SK-N-SH (cell line): ENCODE measurements at regions not wholly inside any gene's neighbourhood (a gene's known extent, or its start where the extent isn't known, plus 50 kb on each side); places are given as distances from the start of the nearest gene placed in this dataset.
"Not testable (repeated sequence)": the region's sequence is repeated elsewhere in the genome, so short reads cannot be mapped to it uniquely, and the experiment has no call there.

Experiments used
- CTCF ChIA-PET: fragments of 300-600, 350-600 bp; formaldehyde crosslinking; extraction: SDS; loops from one replicate; lab custom pipeline; 2021; lab: Yijun Ruan, JAX
- POLR2A ChIA-PET: fragments of 350-600 bp; sonication (Branson Sonifier 250); formaldehyde crosslinking; extraction: SDS; loops from one replicate; lab custom pipeline; 2020; ENCODE audit warnings: antibody characterized with exemption, inconsistent platforms; lab: Yijun Ruan, JAX
- DNase-seq: peaks from one replicate; pipeline ENCODE4 v3.0.0; 2012
- H2AFZ ChIP-seq: fragments of 200-600 bp; sonication (generic); 2 replicates; pipeline ENCODE4 v1.8.1; 2016; ENCODE audit warnings: antibody characterized with exemption, mild to moderate bottlenecking, low read depth
- H3F3A ChIP-seq: fragments of 200-600 bp; sonication (generic); replicated peaks from 2 replicates; pipeline ENCODE3; 2016; ENCODE audit warnings: antibody characterized with exemption, mild to moderate bottlenecking; ENCODE audit not compliant: insufficient read depth
- H3K27ac ChIP-seq, 2 experiments: fragments of 200-500 bp in 1 of 2; fragments of 200-600 bp in 1 of 2; sonication (Bioruptor generic) in 1 of 2; sonication (generic), shearing (Covaris generic) in 1 of 2; 2 replicates each; pipeline versions ENCODE4 v1.5.1 to v1.6.1; 2014 to 2016; ENCODE audit warnings: low read depth in 2 of 2, inconsistent platforms in 1 of 2, low read length in 1 of 2, mild to moderate bottlenecking in 1 of 2, mixed read lengths in 1 of 2
- H3K27me3 ChIP-seq: fragments of 200-600 bp; sonication (generic), shearing (Covaris generic); 2 replicates; pipeline ENCODE4 v1.6.1; 2016; ENCODE audit warnings: mixed run types; ENCODE audit not compliant: insufficient read depth
- H3K36me3 ChIP-seq, 2 experiments: fragments of 200-500 bp in 1 of 2; fragments of 200-600 bp in 1 of 2; sonication (Bioruptor generic) in 1 of 2; sonication (generic) in 1 of 2; replicated peaks in 1 of 2; 2 replicates each; pipeline versions ENCODE3 to v1.5.1; 2014 to 2016; ENCODE audit warnings: low read length in 1 of 2, mild to moderate bottlenecking in 1 of 2; ENCODE audit not compliant: insufficient read depth in 2 of 2, control insufficient read depth in 1 of 2
- H3K4me1 ChIP-seq, 2 experiments: fragments of 200-500 bp in 1 of 2; fragments of 200-600 bp in 1 of 2; sonication (Bioruptor generic) in 1 of 2; sonication (generic), shearing (Covaris generic) in 1 of 2; 2 replicates each; pipeline versions ENCODE4 v1.5.1 to v1.6.1; 2014 to 2016; ENCODE audit warnings: low read depth in 1 of 2, low read length in 1 of 2, mixed run types in 1 of 2; ENCODE audit not compliant: insufficient read depth in 2 of 2, control insufficient read depth in 1 of 2
- H3K4me2 ChIP-seq: fragments of 200-600 bp; sonication (generic), shearing (Covaris generic); 2 replicates; pipeline ENCODE4 v1.6.1; 2017; ENCODE audit warnings: mixed run types
- H3K4me3 ChIP-seq, 2 experiments: fragments of 200-500 bp in 1 of 2; fragments of 200-600 bp in 1 of 2; sonication (Bioruptor generic) in 1 of 2; sonication (generic), shearing (Covaris generic) in 1 of 2; 2 replicates each; pipeline versions ENCODE4 v1.5.1 to v1.8.1; 2014 to 2016; ENCODE audit warnings: low read depth in 2 of 2, inconsistent platforms in 1 of 2, low read length in 1 of 2, mild to moderate bottlenecking in 1 of 2, mixed read lengths in 1 of 2, moderate library complexity in 1 of 2
- H3K79me2 ChIP-seq: fragments of 200-600 bp; sonication (generic); 2 replicates; pipeline ENCODE4 v1.8.1; 2017; ENCODE audit warnings: mild to moderate bottlenecking; ENCODE audit not compliant: insufficient read depth
- H3K9ac ChIP-seq: fragments of 200-600 bp; sonication (generic); 2 replicates; pipeline ENCODE4 v1.6.1; 2017; ENCODE audit warnings: mixed run types
- H3K9me2 ChIP-seq: fragments of 200-600 bp; sonication (generic); 2 replicates; pipeline ENCODE4 v1.6.1; 2017; ENCODE audit warnings: mixed run types
- H3K9me3 ChIP-seq: fragments of 200-600 bp; sonication (generic); 2 replicates; pipeline ENCODE4 v1.6.1; 2017; ENCODE audit warnings: mixed run types, mild to moderate bottlenecking, moderate library complexity
- H4K20me1 ChIP-seq: fragments of 200-600 bp; sonication (generic); 2 replicates; pipeline ENCODE4 v1.6.1; 2017; ENCODE audit warnings: mild to moderate bottlenecking, mixed run types; ENCODE audit not compliant: insufficient read depth
- CHD2 ChIP-seq: fragments of 150-350 bp; IDR thresholded peaks from 2 replicates; pipeline ENCODE4 v1.6.1; 2018; ENCODE audit warnings: low read length; ENCODE audit not compliant: partially characterized antibody
- CTCF ChIP-seq: fragments of 200-600 bp; sonication (generic); IDR thresholded peaks from 2 replicates; pipeline ENCODE4 v1.6.1; 2017; ENCODE audit warnings: antibody characterized with exemption, mild to moderate bottlenecking, moderate library complexity
- EP300 ChIP-seq, 2 experiments: IDR thresholded peaks; 2 replicates each; pipeline versions ENCODE4 v1.4.0 to v1.6.1; 2012; ENCODE audit warnings: borderline replicate concordance in 1 of 2, low read depth in 1 of 2, low read length in 1 of 2
- FOSL2 ChIP-seq: IDR thresholded peaks from 2 replicates; pipeline ENCODE4 v1.4.0; 2012; ENCODE audit warnings: low read depth, mild to moderate bottlenecking, moderate library complexity, borderline replicate concordance
- GABPA ChIP-seq: IDR thresholded peaks from 2 replicates; pipeline ENCODE4 v1.4.0; 2012; ENCODE audit warnings: low read depth, mild to moderate bottlenecking
- GATA2 ChIP-seq: sonication (generic); formaldehyde crosslinking; IDR thresholded peaks from 2 replicates; pipeline ENCODE4 v1.5.0; 2020; ENCODE audit warnings: mild to moderate bottlenecking, missing genetic modification reagents
- MAX ChIP-seq: IDR thresholded peaks from 2 replicates; pipeline ENCODE4 v1.4.0; 2012; ENCODE audit warnings: low read depth
- MXI1 ChIP-seq: IDR thresholded peaks from 2 replicates; pipeline ENCODE4 v1.6.1; 2012; ENCODE audit warnings: mild to moderate bottlenecking, low read depth, low read length, improper control_type of control experiment
- PBX3 ChIP-seq: IDR thresholded peaks from 2 replicates; pipeline ENCODE4; 2012
- POLR2AphosphoS5 ChIP-seq: IDR thresholded peaks from 2 replicates; pipeline ENCODE4 v1.6.1; 2012; ENCODE audit warnings: low read depth, low read length
- RCOR1 ChIP-seq: fragments of 150-350 bp; IDR thresholded peaks from 2 replicates; pipeline ENCODE4 v1.6.1; 2017; ENCODE audit warnings: antibody characterized with exemption, low read length
- RXRA ChIP-seq: IDR thresholded peaks from 2 replicates; pipeline ENCODE4 v1.4.0; 2012; ENCODE audit warnings: low read depth, mild to moderate bottlenecking, borderline replicate concordance
- TAF1 ChIP-seq: IDR thresholded peaks from 2 replicates; pipeline ENCODE4 v1.6.1; 2012; ENCODE audit warnings: low read depth, mild to moderate bottlenecking, low read length, moderate library complexity, borderline replicate concordance
- TCF12 ChIP-seq: IDR thresholded peaks from 2 replicates; pipeline ENCODE4 v1.4.0; 2012
- YY1 ChIP-seq: IDR thresholded peaks from 2 replicates; pipeline ENCODE4 v1.4.0; 2012; ENCODE audit warnings: low read depth, mild to moderate bottlenecking
- WGBS: methylation state at CpG from one replicate; pipeline ENCODE4 v1.1.6; 2017; ENCODE audit warnings: low lambda C conversion rate; 5-methylcytosine and 5-hydroxymethylcytosine counted together

DNA sequence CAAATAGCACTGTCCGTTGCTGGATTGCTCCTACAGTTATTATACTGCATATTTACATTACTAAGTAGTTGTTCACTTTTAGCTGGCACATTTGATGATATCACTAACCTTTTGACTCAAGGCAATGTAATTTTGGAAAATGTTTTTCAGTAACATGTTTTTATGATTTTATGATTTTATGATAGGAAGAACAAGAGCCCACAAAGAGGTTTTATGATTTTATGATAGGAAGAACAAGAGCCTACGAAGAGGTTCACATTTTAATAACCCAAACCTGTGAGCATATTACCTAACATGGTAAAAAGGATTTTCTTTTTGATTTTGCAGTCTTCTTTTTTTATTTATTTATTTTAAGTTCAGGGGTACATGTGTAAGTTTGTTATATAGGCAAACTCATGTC is 172.3 kb upstream of the TPM1 start:
- no peak for DNase-seq
- ChIA-PET CTCF (no interaction called here), POLR2A (no interaction called here)
- no peak overlapping the region for H2AFZ ChIP-seq
- H3K79me2 ChIP-seq, result no peaks in the 10 kb centered on the region
- peaks cover 10% of the 10 kb centered on the region for H3F3A ChIP-seq
- no peak overlapping the region for H3K27ac ChIP-seq
- TF ChIP-seq CTCF (no peak), MAX (no peak), RXRA (no peak), YY1 (no peak), CHD2 (no peak), FOSL2 (no peak), EP300 (IDR thresholded peaks at IDR 0.05; ENCODE audit: borderline replicate concordance in 1 of 2, low read depth in 1 of 2, low read length in 1 of 2) (no peak), RCOR1 (no peak), TAF1 (no peak), POLR2AphosphoS5 (no peak), GABPA (no peak), PBX3 (no peak), MXI1 (no peak), TCF12 (no peak), GATA2 (CRISPR knock-in tag) (no peak)
- H3K4me2 ChIP-seq, result no peak overlapping the region
- WGBS, result 81% methylated on average over 2 of the region's 2 CpGs
- H3K9ac ChIP-seq, result no peak overlapping the region
- no peaks in the 10 kb centered on the region for H3K27me3 ChIP-seq
- no peaks in the 10 kb centered on the region for H3K36me3 ChIP-seq
- peaks cover 6 to 9% of the 10 kb centered on the region in 2 experiments; a peak in 3 of 4 replicates for H3K4me1 ChIP-seq
- no peak overlapping the region for H3K4me3 ChIP-seq
- no peaks in the 10 kb centered on the region for H3K9me3 ChIP-seq
- H3K9me2 ChIP-seq, result no peaks in the 10 kb centered on the region
- H4K20me1 ChIP-seq, result no peaks in the 10 kb centered on the region

DNA sequence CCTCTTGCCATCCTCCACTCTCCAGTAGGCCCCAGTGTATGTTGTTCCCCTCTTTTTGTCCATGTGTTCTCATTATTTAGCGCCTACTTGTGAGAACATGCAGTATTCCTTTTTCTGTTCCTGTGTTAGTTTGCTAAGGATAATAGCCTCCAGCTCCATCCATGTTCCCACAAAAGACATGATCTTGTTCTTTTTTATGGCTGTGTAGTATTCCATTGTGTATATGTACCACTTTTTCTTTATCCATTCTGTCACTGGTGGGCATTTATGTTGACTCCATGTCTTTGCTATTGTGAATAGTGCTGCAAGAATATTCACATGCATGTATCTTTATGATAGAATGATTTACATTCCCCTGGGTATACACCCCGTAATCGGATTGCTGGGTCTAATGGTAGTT is 171.8 kb upstream of the TPM1 start:
- POLR2A ChIA-PET, result not testable (repeated sequence)

More for the DNA sequence above, 171.8 kb upstream of the TPM1 start:
- H3K4me1 ChIP-seq, result peaks cover 11 to 14% of the 10 kb centered on the region in 2 experiments; a peak in 3 of 4 replicates
- H3K27ac ChIP-seq, H3K9me3 ChIP-seq, H3F3A ChIP-seq, H3K9ac ChIP-seq, H3K9me2 ChIP-seq, H4K20me1 ChIP-seq, H3K79me2 ChIP-seq, H3K36me3 ChIP-seq, H2AFZ ChIP-seq, H3K4me2 ChIP-seq, DNase-seq, H3K4me3 ChIP-seq, H3K27me3 ChIP-seq: not testable (repeated sequence)
- WGBS, result 97% methylated on average over 3 of the region's 3 CpGs
- CTCF ChIA-PET, result interaction anchor here (0.9 to 1.8 kb wide), 3 partner anchors 10 to 178 kb away, joined by 3 to 4 read pairs (median 3); no protein-coding TSS in a partner anchor
